ENCODE measurements at regions not wholly inside any gene's neighbourhood (a gene's known extent, or its start where the extent isn't known, plus 50 kb on each side); places are given as distances from the start of the nearest gene placed in this dataset.

DNA sequence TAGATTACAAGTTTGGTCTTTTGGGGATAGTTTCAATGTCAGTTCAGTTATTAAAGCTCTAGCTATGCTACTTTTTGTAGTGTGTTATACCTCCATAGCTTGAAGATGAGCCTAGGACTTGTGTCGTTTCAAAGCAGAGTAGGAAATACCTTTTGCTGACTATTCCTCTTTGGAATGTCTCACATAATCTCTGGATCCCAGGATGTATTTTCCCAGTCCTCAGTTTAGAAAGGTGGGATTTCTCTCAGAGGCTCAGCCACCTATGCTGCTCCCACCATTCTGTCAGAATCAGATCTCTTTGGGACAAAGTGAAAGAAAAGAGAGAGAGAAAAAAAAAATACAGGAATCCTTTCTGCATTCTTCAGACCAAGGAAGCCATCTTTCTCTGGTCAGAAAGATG is 567.5 kb upstream of the IMPG1 start:
- no peak for TF ChIP-seq POLR2A (IDR thresholded peaks at IDR 0.05; ENCODE audit: low read depth, low read length)
- TF ChIP-seq POLR2AphosphoS5 (IDR thresholded peaks at IDR 0.05; ENCODE audit: low read depth, low read length): no peak
- TF ChIP-seq PAX5 (IDR thresholded peaks at IDR 0.05; ENCODE audit: insufficient read depth, low read length, severe bottlenecking): no peak
- TF ChIP-seq TAF1 (IDR thresholded peaks at IDR 0.05; ENCODE audit: low read depth, low read length): no peak
- TF ChIP-seq POU2F2 (IDR thresholded peaks at IDR 0.05; ENCODE audit: low read depth, low read length): no peak

Data from GM12891 (cell line).